SU-DHL-6 (cell line): ENCODE measurements at regions not wholly inside any gene's neighbourhood (a gene's known extent, or its start where the extent isn't known, plus 50 kb on each side); places are given as distances from the start of the nearest gene placed in this dataset.
"Not testable (repeated sequence)": the region's sequence is repeated elsewhere in the genome, so short reads cannot be mapped to it uniquely, and the experiment has no call there.

ENCODE experiments used
- H2AFZ ChIP-seq: fragments of 200-600 bp; sonication (generic); 2 replicates; pipeline ENCODE4 v1.6.1; 2014; ENCODE audit warnings: low read depth, mild to moderate bottlenecking, moderate library complexity, mixed read lengths, antibody characterized with exemption, low read length; ENCODE audit not compliant: severe bottlenecking
- H3F3A ChIP-seq: fragments of 200-600 bp; shearing (Covaris generic); 2 replicates; pipeline ENCODE4 v1.6.0; 2016; ENCODE audit warnings: antibody characterized with exemption, mild to moderate bottlenecking; ENCODE audit not compliant: insufficient read depth
- H3K27ac ChIP-seq: fragments of 200-600 bp; sonication (generic); 2 replicates; pipeline ENCODE4 v1.5.1; 2016; ENCODE audit warnings: low read depth, mild to moderate bottlenecking, low read length, moderate library complexity, mixed read lengths
- H3K27me3 ChIP-seq: fragments of 200-600 bp; sonication (generic), shearing (Covaris generic); 2 replicates; pipeline ENCODE4 v1.6.0; 2014; ENCODE audit warnings: mild to moderate bottlenecking, low read length
- H3K36me3 ChIP-seq: fragments of 200-600 bp; sonication (generic); 2 replicates; pipeline ENCODE4 v1.6.1; 2014; ENCODE audit warnings: mild to moderate bottlenecking, low read length, mixed read lengths
- H3K4me2 ChIP-seq: fragments of 300-600, 200-600 bp; shearing (Covaris generic), sonication (generic); 2 replicates; pipeline ENCODE4 v1.6.0; 2014; ENCODE audit warnings: low read length, low read depth, mild to moderate bottlenecking; ENCODE audit not compliant: poor library complexity, severe bottlenecking
- H3K4me3 ChIP-seq: fragments of 200-600 bp; sonication (generic); 2 replicates; pipeline ENCODE4 v1.5.1; 2014; ENCODE audit warnings: antibody characterized with exemption, low read length, mild to moderate bottlenecking, mixed read lengths; ENCODE audit not compliant: insufficient read depth, poor library complexity, severe bottlenecking
- H3K79me2 ChIP-seq: fragments of 200-600 bp; sonication (generic); 2 replicates; pipeline ENCODE4 v1.6.1; 2014; ENCODE audit warnings: mild to moderate bottlenecking, low read length, moderate library complexity; ENCODE audit not compliant: insufficient read depth
- H3K9ac ChIP-seq: fragments of 200-600 bp; sonication (generic); 2 replicates; pipeline ENCODE4 v1.7.0; 2014; ENCODE audit warnings: mild to moderate bottlenecking, low read length
- H3K9me2 ChIP-seq: fragments of 200-600 bp; sonication (generic); replicated peaks from 2 replicates; pipeline ENCODE4 v1.6.1; 2014; ENCODE audit warnings: low read length; ENCODE audit not compliant: insufficient read depth
- H3K9me3 ChIP-seq: fragments of 200-600 bp; sonication (generic); 2 replicates; pipeline ENCODE4 v1.6.1; 2014; ENCODE audit warnings: low read length, mixed read lengths; ENCODE audit not compliant: insufficient read depth
- H4K20me1 ChIP-seq: fragments of 200-600 bp; sonication (generic); 2 replicates; pipeline ENCODE4 v1.6.1; 2014; ENCODE audit warnings: low read depth, mild to moderate bottlenecking, antibody characterized with exemption, low read length, moderate library complexity, mixed read lengths
- CTCF ChIP-seq: fragments of 200-600 bp; sonication (generic); IDR thresholded peaks from one replicate; pipeline ENCODE4 v1.5.1; 2017; ENCODE audit warnings: antibody characterized with exemption, mild to moderate bottlenecking, low read length, moderate library complexity; ENCODE audit not compliant: insufficient read depth, poor library complexity, severe bottlenecking
- EZH2phosphoT487 ChIP-seq: fragments of 200-600 bp; sonication (generic), shearing (Covaris generic); conservative IDR thresholded peaks from 2 replicates; pipeline ENCODE4 v1.6.1; 2018; ENCODE audit warnings: mild to moderate bottlenecking, antibody characterized with exemption, low read length, moderate library complexity, mixed read lengths

- H3K9ac ChIP-seq = no peak overlapping the region
- no peak overlapping the region for H2AFZ ChIP-seq
- no peaks in the 10 kb centered on the region for H3K79me2 ChIP-seq
- H3K4me2 ChIP-seq = no peak overlapping the region
- no peaks in the 10 kb centered on the region for H4K20me1 ChIP-seq
- H3K27me3 ChIP-seq = no peaks in the 10 kb centered on the region
- H3K27ac ChIP-seq = no peak overlapping the region
- no peaks in the 10 kb centered on the region for H3K36me3 ChIP-seq
- no peak overlapping the region for H3K4me3 ChIP-seq
- no peaks in the 10 kb centered on the region for H3K9me3 ChIP-seq
- H3K9me2 ChIP-seq = no peaks in the 10 kb centered on the region
- no peaks in the 10 kb centered on the region for H3F3A ChIP-seq
- TF ChIP-seq EZH2phosphoT487 = no peak
- TF ChIP-seq CTCF = no peak
Measured at GRCh38 chr3:139136469-139137202, 91.9 kb upstream of the PRR23C start.

GRCh38 chr3:139140553-139140952 lies 95.9 kb upstream of the PRR23C start:
- Histone ChIP-seq H3K4me3 (no peak overlapping the region), H2AFZ (no peak overlapping the region)
- no peak for TF ChIP-seq EZH2phosphoT487
- TF ChIP-seq CTCF = no peak

GRCh38 chr3:139145980-139146379 lies 101.3 kb upstream of the PRR23C start:
- H3K27me3 ChIP-seq, H3K4me3 ChIP-seq, H3K9me2 ChIP-seq, H3K27ac ChIP-seq, H3K79me2 ChIP-seq, H3K36me3 ChIP-seq, H3F3A ChIP-seq, H4K20me1 ChIP-seq, H3K4me2 ChIP-seq, H3K9me3 ChIP-seq, H3K9ac ChIP-seq, H2AFZ ChIP-seq: not testable (repeated sequence)

More at GRCh38 chr3:139140553-139140952, 95.9 kb upstream of the PRR23C start:
- H3K27ac ChIP-seq = no peak overlapping the region
- H3K9me2 ChIP-seq = no peaks in the 10 kb centered on the region
- no peaks in the 10 kb centered on the region for H4K20me1 ChIP-seq
- no peak overlapping the region for H3K4me2 ChIP-seq
- H3K9me3 ChIP-seq = no peaks in the 10 kb centered on the region
- H3K36me3 ChIP-seq = no peaks in the 10 kb centered on the region
- H3K79me2 ChIP-seq = no peaks in the 10 kb centered on the region
- no peak overlapping the region for H3K9ac ChIP-seq
- H3K27me3 ChIP-seq = no peaks in the 10 kb centered on the region
- no peaks in the 10 kb centered on the region for H3F3A ChIP-seq

GRCh38 chr3:139151530-139151929 lies 106.8 kb upstream of the PRR23C start:
- Histone ChIP-seq H3K9me3 (no peaks in the 10 kb centered on the region), H3K79me2 (no peaks in the 10 kb centered on the region), H3K4me2 (no peak overlapping the region), H4K20me1 (no peaks in the 10 kb centered on the region), H3K9me2 (no peaks in the 10 kb centered on the region), H3K9ac (no peak overlapping the region), H2AFZ (no peak overlapping the region), H3K36me3 (no peaks in the 10 kb centered on the region), H3K27me3 (no peaks in the 10 kb centered on the region), H3K4me3 (no peak overlapping the region), H3K27ac (no peak overlapping the region), H3F3A (no peaks in the 10 kb centered on the region)
- no peak for TF ChIP-seq CTCF
- no peak for TF ChIP-seq EZH2phosphoT487

GRCh38 chr3:139153434-139153833 lies 108.7 kb upstream of the PRR23C start:
- H3F3A ChIP-seq, H3K27ac ChIP-seq, H4K20me1 ChIP-seq, H3K36me3 ChIP-seq, H3K9ac ChIP-seq, H3K27me3 ChIP-seq, H3K79me2 ChIP-seq, H3K4me3 ChIP-seq, H2AFZ ChIP-seq, H3K9me2 ChIP-seq, H3K9me3 ChIP-seq, H3K4me2 ChIP-seq: not testable (repeated sequence)
